DMS 273 (cell line): ENCODE measurements at regions not wholly inside any gene's neighbourhood (a gene's known extent, or its start where the extent isn't known, plus 50 kb on each side); places are given as distances from the start of the nearest gene placed in this dataset.
A peak's percentile ranks its signal among the peaks of the same experiment; 100 is the strongest.

Experiments
- DNase-seq: peaks from one replicate; lab custom pipeline; 2025; ENCODE audit not compliant: unreplicated experiment; lab: John Stamatoyannopoulos, UW

DNA sequence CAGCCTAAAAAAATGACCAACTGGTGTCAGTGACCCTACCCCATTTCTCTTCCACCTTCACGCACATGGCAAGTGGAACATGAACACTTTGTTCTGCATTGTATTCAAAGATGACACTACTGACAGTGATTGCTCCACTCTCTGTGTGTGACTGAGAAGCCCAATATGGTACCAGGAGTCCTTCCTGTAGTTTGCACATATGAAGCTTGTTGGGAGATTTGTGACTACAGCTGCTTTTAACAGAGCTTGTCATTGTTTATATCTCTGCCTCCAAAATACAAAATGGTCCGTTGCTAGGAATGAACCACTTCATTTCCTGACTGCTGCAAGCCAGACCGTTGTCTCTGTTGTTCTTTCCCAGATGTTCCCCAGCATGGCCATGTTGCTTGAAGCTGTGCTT is 140.3 kb upstream of the TCF21 start:
- no peak for DNase-seq

DNA sequence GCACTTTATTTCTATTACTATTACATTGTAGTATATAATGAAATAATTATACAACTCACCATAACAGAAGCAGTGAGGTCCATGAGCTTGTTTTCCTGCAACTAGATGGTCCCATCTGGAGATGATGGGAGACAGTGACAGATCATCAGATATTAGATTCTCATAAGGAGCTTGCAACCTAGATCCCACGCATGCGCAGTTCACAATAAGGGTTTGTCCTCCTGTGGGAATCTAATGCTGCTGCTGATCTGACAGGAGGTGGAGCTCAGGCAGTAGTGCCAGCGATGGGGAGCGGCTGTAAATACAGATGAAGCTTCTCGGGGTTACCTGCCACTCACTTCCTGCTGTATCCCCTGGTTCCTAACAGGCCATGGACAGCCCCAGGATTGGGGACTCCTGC is 139.5 kb upstream of the TCF21 start:
- no peak for DNase-seq

DNA sequence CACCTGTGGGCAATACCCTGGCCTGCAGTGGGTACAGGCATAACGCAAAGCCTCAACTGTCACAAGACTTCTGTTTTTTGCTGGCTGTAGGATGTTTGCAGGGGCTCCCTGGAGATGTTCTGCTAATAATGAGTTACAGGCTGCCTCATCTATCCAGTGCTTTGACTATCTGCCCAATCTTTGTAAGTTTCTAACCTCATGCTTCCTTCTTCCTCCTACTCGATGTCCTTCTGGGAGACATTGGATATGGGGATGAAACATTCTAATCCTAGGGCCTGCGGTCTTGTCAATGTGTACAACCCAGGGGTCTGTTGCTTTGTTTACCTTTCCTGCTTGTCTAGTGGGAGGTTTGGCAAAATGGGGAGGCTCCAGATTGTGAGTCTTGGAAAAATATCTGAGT is 136.8 kb upstream of the TCF21 start:
- DNase-seq: no peak

DNA sequence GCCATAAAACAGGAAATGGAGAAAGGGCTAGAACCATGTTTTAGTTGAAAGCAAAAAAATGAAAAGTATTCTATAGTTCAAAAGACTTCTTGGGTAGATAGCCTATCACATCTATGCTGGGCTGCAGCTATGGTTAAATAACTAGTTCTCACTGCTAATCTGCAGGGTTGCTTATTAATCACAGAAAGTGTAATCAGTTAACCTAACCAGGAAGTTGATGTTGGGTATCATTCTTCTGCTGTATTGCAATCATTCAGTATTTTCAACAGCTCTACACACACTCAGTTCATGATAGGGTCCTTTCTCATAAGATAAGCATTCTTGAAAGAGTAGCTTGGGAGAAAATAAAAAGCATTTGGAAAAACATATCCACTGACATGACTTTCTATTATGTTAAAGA is 135.2 kb upstream of the TCF21 start:
- no peak for DNase-seq

DNA sequence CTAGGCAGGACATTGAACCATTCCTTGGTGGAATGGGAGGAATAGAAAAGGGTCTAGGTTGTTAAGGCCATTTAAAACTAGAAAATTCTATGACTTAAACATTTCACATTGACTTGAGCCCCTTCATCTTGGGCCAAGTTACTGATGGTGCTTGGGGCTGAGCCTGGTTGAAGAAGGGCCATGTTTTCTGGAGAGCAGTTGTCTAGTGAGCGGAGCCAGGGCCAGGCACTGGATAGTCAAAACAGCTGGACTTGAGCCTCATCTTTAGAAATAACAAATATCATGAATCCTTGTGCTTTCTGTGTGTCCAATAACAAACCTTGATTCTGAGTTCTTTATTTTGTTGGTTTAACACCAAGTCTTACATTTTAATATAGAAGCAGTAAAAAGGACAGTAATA is 134.6 kb upstream of the TCF21 start:
- DNase-seq: no peak

DNA sequence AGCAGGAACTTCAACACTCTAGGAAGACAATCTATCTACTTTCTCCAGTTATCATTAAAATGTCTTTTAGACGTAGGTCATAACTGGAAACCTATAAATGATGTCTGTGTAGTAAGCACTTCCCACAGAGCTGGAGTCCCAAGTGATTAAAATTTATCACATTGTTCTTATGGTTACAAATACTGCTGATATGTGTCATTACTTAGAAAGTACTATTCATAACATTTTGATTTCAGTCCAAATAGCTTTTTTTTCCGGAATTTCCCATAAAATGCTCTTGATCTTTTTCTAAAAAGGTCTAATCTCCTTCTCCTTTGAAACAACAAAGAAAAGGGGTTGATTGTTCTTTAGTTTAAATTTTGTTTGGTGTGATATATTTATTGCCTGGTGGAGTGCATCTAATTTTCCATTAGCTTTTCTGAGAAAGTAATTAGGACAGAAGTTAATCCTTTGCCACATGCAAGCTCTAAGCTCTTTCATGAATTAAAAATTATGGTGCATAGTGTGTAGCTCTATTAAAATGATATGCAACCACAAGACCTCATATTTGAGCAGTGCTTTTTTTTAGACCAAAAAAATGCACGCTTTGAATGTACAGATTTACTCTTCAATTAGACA is 132.7 kb upstream of the TCF21 start:
- no peak for DNase-seq

DNA sequence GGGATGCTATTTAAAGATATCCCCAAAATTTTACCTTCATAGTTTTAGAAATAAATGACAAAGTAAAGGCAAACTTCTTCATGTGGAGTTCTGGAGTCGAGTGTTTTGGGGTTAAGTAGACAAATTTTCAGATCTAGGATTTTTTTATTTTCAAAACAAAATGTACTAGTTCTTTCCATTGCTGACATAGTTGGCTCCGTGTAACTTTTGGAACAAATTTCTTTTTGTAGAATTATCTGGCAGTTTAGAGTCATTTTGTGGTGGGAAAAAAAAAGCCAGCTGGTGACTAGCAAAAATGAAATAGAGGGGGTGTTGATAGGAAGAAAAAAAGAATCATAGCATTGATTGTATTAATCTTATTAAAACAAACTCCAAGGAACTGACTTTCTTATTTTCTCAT is 131.6 kb upstream of the TCF21 start:
- no peak for DNase-seq

DNA sequence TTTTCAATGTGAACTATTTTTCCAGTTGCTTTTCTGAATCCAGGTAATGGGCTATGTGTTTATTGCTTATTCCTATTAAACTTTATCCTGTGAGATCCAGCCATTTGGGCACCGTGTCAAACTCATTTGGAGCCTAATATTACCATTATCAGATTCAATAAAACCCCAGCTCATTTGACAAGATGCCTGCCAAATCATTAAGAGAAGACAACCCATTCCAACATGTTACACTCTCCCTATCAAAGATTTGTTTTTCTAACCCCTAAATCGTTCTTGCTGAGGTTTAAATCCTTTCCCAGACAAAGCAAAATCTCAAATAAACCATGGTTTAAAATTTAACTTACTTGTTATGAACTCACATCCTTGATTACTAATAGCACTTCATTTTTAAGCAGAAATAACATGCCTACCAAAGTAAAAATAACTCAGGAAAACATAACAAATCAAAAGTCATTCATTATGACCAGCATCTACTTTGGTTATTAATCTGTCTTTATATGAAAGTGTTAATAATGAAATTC is 130.0 kb upstream of the TCF21 start:
- DNase-seq: no peak

DNA sequence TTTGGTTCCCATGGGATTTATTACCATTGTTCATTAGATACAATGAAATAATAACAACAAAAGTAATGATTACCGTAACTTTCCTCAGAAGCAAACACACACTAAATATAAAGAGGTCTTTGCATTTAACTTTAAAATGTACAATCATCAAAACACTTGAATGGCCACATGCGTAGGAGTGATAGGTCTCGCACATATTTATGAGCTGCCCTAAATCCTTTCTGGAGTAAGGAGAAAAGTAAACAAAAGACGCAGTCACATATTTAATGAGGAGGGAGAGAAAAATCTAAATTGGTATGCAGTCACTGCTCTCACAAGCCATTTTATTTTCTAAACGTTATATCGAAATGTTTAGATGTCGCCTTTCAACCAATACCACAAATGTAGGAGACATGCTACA is 129.4 kb upstream of the TCF21 start:
- DNase-seq: no peak

DNA sequence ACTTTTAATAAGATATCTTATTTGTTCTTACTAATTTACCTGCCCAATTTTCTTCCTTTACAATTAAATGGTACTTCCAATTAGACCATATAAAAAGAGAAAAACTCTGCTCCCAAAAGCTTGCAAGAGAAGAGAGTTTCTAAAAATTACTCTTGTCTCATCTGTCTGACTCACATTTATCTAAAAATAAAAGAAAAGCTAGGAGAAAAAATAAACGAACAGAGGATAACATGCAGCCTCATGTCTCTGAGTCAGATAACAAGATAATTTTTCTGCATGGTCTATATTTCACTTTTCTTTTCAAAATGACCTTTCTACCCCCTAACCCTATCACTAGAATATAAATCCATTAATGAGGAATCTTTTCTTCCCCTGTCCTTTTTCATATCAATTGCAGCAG is 127.2 kb upstream of the TCF21 start:
- DNase-seq: no peak

DNA sequence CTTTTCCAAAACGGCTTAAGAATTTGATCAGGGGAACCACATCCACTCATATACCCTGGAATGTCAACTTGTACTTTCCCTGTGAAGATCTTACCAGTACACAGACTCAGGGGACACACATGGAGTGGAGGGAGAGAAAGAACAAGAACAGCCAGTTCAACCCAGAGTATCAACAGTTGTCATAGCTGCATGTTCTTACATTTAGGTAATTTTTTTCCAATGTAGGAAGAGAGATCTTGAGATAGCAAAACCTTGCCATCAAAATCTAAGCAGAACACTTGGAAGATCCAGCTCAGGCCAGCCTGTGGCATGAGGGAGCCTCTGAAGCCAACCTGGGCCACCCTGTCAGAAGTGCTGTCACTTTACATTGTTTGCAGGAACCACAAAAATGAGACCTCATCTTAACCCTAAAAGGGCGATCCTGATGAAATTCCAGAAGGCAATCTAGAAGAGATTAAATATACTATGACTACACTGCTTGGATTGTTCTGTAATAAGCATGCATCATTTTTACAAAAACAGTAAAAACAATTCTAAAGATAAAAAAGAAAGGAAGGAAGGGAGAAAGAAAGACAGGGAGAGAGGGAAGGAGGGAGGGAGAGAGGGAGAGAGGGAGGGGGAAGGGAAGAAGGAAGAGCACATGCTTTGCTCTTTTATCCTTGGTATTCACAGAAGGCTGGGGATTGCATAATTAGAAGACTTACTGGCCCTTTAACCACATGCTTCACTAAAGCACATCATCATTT is 124.7 kb upstream of the TCF21 start:
- DNase-seq: no peak

DNA sequence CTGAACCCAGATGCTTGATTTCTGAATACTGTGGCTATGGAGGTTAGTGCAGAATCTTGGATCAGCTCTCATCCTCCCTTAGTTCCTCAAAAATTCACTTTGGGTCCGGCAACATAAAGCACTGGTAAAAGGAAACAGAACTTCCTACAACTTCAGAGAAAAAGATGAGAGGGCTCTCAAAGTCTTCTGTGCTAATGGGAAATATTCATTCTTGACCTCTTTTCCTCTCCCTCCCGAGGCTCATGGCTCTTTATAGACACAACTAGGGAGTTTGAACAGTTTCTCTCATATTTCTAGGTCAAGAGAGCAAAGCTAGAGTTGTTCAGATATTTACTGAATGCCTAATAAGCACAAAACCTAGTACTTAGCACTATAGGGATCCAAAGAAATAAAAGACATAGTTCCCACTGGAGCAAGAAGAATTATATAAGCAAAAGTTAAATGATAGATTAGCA is 124.1 kb upstream of the TCF21 start:
- no peak for DNase-seq

DNA sequence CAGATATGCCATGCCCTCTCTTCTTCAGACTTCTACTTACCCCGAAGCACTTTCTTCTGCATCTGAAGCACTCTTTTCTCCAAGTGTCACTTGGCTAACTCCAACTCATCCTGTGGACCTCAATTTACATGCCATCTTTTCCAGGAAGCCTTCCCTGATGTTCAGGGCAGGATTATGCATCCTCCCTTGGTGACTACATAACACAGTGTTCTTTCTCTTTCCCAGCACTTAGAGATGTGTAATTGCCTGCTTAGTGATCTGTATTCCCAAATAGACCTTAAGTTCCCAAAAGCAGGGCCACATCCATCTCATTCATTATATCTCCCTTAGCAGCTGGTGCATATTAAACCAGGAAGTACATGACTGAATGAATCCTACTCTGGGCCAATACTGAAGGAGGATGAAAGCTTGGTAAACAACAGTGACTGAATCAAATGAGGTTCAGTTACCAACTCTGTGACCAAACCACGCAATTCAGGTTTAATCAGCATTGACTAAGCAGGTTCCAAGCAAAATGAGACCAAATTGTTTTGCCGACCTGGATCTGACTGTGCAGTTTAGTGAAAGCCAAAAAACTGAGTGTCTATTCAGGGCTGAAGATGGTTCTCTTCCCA is 121.4 kb upstream of the TCF21 start:
- no peak for DNase-seq

DNA sequence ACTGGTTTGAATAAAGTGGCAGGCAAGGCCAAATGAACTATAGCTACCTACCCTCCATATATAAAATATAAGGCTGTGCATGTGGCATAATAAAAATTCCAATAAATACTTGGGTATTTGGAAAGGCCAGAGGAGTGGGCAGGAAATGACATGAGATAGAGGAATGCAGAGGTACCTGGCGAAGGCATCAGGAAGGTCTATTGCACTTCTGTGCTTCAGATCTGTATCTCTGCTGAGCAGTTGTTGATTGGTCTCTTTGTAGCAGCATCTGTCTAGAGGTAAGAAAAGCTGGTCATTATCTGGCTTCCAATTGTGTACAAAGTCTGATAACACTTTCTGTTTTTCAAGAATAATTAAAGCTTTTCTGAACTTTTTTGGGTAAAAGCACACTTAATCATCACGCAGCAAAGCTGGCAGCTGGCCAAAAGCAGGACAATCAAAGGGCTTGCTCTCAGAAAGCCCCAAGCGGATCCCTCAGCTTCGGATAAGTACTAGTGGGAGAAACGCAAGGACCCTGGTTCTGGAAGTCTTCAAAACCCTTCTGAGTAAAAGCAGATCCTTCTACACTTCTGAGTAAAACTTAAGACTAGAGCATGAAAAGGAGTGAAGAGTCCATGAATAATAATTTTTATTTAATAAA is 120.1 kb upstream of the TCF21 start:
- DNase-seq: peak; percentile 30

DNA sequence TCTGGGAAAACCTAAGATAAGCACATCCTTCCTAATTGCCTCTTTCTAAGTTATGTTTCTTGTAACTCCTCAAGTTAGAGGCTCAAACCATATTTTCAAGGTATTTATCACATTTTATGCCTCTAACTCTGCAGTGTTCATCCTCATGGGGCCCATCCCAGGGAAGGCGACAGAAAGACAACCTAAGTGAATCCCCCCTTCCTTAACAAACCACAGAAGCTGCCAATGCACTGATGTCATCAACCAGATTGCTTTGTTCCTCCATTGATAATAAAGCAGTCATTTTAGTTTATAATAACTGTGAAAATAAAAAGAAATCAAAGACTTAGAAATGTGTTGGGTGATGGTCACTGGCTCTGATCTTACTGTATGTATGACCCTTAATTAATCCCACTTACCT is 119.5 kb upstream of the TCF21 start:
- DNase-seq: no peak

DNA sequence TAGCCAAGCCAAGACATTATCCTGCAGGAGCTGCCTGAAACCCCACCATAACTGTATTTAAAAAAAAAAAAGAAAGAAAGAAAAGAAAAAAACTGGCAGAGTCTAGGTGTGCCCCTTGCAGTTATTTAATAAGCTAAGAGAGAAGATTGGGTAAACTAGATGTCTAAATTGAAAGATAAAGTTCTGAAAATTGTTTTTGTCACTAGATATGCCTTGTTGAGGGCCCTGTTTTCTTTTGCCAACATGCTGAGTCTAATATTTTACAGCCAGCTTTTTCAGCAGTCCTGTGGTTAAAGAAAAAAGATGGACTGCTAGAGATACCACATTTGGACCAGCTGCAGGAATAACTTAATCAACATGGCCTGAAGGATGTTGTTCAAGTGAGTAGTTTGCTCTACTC is 116.3 kb upstream of the TCF21 start:
- DNase-seq: no peak

DNA sequence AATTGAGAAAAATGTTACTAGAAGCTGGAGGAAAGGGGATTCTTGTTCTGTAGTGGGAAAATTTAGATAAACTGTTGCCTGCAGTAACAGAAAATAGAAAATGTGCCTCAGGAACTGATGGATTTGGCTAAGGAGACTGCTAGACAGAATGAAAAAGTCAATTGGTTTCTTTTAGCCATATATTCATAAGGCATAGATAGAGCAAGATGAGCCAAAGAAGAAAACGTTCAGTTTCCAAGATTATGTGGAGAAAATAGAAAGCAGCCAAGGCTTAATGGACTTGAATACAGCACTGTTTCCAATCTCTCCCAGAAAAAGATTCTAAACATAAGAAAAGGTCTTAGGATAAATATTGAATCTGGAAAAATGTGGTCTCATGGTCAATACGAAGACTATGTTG is 115.1 kb upstream of the TCF21 start:
- DNase-seq: no peak

DNA sequence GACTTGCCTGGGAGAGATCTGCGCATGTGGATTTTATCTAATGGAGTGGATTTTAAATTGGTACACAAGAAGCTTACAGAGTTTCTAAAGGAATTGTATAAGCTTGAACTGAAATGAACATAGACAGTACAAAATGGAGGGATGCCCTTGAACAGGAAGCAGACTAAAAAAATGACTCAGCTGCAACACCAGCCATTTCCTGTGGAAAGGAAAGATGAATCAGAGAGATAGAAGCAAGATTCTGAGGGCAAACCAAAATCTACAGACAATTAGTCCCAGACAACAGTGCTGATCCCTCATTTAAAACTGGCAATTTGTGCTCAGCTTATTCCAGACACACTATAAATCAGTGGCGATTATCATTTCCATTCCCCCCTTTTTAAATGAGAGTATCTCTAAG is 114.6 kb upstream of the TCF21 start:
- no peak for DNase-seq

DNA sequence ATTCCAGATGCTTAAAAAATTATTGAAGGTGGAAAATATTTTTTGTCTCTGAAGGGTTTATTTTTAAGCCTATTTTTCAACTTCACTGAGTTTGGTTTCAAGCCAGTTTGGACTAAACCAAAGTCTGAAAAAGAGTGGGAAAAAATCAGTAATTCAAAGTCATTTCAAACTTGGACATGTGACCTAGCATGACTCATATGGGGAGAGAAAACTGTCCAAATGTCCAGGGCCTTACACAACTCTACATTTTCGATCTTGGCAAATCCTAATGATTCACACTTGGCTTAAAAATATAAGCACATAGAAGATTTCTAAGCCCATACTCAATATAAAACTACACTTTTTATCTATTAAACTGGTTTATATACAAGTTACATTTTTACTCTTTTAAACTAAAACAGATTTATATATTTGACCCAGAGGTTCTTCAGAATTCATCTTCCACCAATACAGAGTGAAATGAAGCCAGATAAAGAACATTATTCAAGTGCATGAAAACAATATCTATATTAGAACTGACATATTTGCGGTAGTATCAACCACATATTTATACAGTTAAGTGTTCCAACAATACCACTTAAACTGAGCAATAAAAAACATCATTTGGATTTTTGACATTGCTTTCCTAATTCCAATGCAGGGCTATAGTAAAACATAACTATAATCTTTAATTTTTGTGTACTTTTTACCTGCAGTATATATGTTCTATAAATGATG is 110.3 kb upstream of the TCF21 start:
- DNase-seq: no peak

DNA sequence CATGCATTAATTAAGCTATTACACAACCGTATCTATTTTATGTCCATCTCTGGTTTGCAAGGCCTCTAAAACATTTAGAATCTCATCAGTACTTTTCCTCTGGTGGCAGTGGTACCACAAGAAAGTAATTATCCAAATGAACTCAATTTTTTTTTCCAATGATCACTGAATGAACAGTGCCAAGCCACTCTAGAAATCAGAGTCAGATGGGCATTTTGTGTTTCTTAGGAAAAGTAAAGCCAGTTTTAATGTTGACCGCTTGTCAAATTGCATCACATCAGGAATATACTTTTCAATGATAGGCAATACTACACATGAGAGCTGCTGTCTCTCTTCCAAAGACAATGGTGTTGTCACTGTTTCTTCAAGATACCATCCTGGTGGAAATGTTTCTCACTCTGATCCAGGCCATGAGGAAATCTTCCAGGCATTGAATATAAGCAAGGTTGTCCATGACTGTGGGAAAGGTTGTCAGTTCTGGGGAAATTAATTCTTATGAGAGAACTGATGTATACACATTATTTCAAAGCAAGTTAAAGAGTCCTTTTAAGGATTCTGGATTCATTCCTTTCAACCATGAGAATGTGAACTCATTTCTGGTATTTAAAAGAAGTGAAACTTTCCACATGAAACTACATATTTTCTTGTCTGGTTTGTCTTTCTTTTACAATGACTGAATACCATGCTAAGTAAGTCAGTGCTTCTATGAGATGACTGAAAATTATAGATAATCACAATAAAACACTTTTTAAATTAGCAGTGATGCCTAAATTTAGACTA is 108.8 kb upstream of the TCF21 start:
- no peak for DNase-seq
